GM12874 (cell line): ENCODE measurements at regions not wholly inside any gene's neighbourhood (a gene's known extent, or its start where the extent isn't known, plus 50 kb on each side); places are given as distances from the start of the nearest gene placed in this dataset.

Source experiments
- CTCF ChIP-seq: IDR thresholded peaks from 2 replicates; pipeline ENCODE4 v1.5.1; 2011; ENCODE audit warnings: low read depth, mild to moderate bottlenecking, control low read depth, low read length, moderate library complexity; ENCODE audit not compliant: insufficient read depth

GRCh38 chr7:19377611-19378344 lies 232.6 kb upstream of the FERD3L start:
- TF ChIP-seq CTCF, result no peak

GRCh38 chr7:19376538-19376937 lies 231.3 kb upstream of the FERD3L start:
- TF ChIP-seq CTCF, result no peak

- no peak for TF ChIP-seq CTCF
Observed at GRCh38 chr7:19375976-19376375, 230.8 kb upstream of the FERD3L start.

- TF ChIP-seq CTCF, result no peak
Observed at GRCh38 chr7:19373334-19373733, 228.1 kb upstream of the FERD3L start.

- no peak for TF ChIP-seq CTCF
Observed at GRCh38 chr7:19369806-19370205, 224.6 kb upstream of the FERD3L start.

GRCh38 chr7:19369182-19369581 lies 224.0 kb upstream of the FERD3L start:
- TF ChIP-seq CTCF, result no peak

- TF ChIP-seq CTCF, result no peak
Observed at GRCh38 chr7:19368491-19368925, 223.3 kb upstream of the FERD3L start.
